ENCODE measurements at regions not wholly inside any gene's neighbourhood (a gene's known extent, or its start where the extent isn't known, plus 50 kb on each side); places are given as distances from the start of the nearest gene placed in this dataset.

DNA sequence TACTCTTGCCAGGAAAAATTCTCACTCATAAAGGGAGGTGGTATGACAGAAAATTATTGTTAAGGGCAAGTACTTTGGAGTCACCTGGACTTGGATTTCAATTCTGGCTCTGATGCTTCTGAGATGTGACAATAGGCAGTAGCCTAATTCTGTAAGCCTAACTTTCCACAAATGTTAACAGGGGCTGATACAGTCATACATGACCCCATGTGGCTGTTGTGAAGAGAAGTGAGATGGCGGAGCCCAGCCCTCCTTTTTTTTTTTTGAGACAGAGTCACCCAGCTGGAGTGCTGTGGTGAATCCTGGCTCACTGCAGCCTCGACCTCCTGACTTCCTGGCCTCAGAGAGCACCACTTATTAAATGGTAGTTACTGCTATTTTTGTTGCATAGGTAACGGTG is 54.4 kb upstream of the IRF2 start:
- DNase-seq: no peak

DNA sequence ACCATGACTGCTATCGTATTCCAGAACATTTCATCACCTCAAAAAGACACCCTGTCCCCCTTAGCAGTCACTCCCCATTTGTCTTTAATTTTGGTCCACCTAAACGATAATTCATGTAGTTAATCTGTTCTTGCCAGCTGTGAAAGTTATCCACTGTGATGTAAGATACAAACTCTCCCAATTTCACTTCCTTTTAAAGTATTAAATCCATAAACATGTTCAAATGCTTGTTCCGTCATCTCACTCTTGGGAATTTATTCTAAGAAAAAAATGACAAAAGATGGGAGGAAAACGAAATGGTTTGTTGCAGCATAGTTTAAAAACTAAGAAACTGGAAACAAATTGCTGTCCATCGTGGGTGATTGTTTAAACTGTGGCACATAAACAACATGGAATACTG is 53.7 kb upstream of the IRF2 start:
- no peak for DNase-seq

GRCh38 chr4:184526228-184526627 is 51.9 kb upstream of the IRF2 start:
- DNase-seq: no peak
